ENCODE measurements at regions not wholly inside any gene's neighbourhood (a gene's known extent, or its start where the extent isn't known, plus 50 kb on each side); places are given as distances from the start of the nearest gene placed in this dataset.

DNA sequence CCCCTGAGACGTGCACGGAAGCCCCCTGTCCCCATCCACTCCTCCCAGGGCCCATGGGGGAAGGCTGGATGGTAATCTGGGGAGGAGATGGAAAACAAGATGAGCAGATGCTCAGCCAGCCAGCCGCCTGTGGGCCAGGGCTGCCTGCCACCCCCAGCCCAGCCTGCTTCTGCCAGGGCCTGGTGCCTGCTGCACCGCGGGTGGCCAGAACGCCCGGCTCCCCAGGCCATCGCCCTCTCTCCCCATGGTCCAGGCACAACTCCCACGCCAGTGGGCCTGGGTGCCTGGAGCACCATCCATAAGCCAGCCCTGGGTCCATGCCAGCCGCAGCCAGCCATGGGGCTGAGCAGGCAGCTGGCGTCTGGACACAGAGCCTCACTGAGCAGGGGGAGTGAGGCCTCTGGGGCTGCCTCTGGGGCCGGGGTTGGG, 57.2 kb upstream of the ELN start:
- Mint-ChIP-seq H3K36me3 (no peaks in the 10 kb centered on the region), H3K9me3 (peaks cover 9% of the 10 kb centered on the region), H3K4me1 (no peaks in the 10 kb centered on the region), H3K4me3 (no peak overlapping the region), H3K27ac (no peak overlapping the region), H3K27me3 (no peaks in the 10 kb centered on the region)
- DNase-seq = no peak
- CTCF ChIA-PET = no interaction called here

DNA sequence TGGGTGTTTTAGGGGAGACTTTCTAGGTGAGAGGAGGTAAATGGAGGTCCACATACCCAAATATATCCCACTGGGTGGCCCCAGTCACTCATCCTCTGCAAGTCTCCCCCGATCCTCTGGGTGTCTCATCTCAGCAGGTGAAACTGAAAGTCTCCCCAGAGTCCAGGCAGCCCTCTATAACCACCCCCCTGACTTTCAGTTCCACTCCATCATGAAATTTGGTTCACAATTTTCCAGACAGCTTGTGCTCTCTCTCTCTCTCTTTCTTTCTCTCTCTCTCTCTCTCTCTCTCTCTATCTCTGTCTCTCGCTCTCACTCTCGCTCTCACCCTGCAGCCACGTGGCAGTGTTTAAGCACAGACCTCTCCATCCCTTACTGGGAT, 56.7 kb upstream of the ELN start:
- Mint-ChIP-seq H3K36me3 (no peaks in the 10 kb centered on the region), H3K27me3 (no peaks in the 10 kb centered on the region), H3K4me1 (no peaks in the 10 kb centered on the region), H3K4me3 (no peak overlapping the region), H3K27ac (no peak overlapping the region), H3K9me3 (peaks cover 9% of the 10 kb centered on the region)
- CTCF ChIA-PET = no interaction called here
- DNase-seq = no peak

- Mint-ChIP-seq H3K4me1 (no peaks in the 10 kb centered on the region), H3K9me3 (peaks cover 9% of the 10 kb centered on the region), H3K36me3 (no peaks in the 10 kb centered on the region), H3K27ac (no peak overlapping the region), H3K27me3 (no peaks in the 10 kb centered on the region), H3K4me3 (no peak overlapping the region)
- CTCF ChIA-PET = no interaction called here
- DNase-seq = no peak
Measured at GRCh38 chr7:73971704-73972341, 56.1 kb upstream of the ELN start.

- CTCF ChIA-PET = no interaction called here
- H3K4me1 Mint-ChIP-seq = no peaks in the 10 kb centered on the region
- no peak overlapping the region for H3K4me3 Mint-ChIP-seq
- no peak overlapping the region for H3K27ac Mint-ChIP-seq
- H3K27me3 Mint-ChIP-seq = no peaks in the 10 kb centered on the region
- H3K36me3 Mint-ChIP-seq = no peaks in the 10 kb centered on the region
- H3K9me3 Mint-ChIP-seq = peaks cover 4% of the 10 kb centered on the region
- no peak for DNase-seq
Measured at GRCh38 chr7:73972614-73973013, 55.4 kb upstream of the ELN start.

DNA sequence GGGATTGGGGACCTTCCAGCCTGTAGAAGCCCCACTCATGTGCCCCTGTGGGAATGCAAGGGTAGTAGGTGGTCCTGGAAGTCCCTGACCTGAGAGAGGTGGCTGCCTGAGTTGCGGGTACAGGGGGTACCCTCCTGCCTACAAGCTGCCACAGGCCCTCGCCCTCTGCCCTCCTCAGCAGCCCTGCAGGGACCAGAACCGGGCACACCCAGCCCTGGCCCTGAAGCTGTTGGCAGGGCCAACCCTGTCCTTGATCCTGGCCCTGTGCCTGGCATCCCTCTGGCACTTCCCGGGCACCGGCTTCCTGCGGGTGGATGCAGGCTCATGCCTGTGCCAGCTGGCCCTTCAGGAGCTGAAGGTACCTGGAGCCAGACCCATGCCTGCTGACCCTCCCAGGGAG, 54.9 kb upstream of the ELN start:
- H3K27me3 Mint-ChIP-seq = no peaks in the 10 kb centered on the region
- CTCF ChIA-PET = interaction anchor here (0.9 kb wide), 1 partner anchor 54 kb away, joined by 3 read pairs; no protein-coding TSS in a partner anchor

GRCh38 chr7:73974101-73974947, 53.6 kb upstream of the ELN start:
- Mint-ChIP-seq H3K27me3 (no peaks in the 10 kb centered on the region), H3K9me3 (no peaks in the 10 kb centered on the region), H3K36me3 (no peaks in the 10 kb centered on the region), H3K27ac (no peak overlapping the region), H3K4me1 (no peaks in the 10 kb centered on the region), H3K4me3 (no peak overlapping the region)
- DNase-seq = no peak
- CTCF ChIA-PET = no interaction called here

More for the DNA sequence above, 54.9 kb upstream of the ELN start:
- no peaks in the 10 kb centered on the region for H3K9me3 Mint-ChIP-seq
- no peak for DNase-seq
- H3K36me3 Mint-ChIP-seq = no peaks in the 10 kb centered on the region
- no peaks in the 10 kb centered on the region for H3K4me1 Mint-ChIP-seq
- H3K4me3 Mint-ChIP-seq = no peak overlapping the region
- H3K27ac Mint-ChIP-seq = no peak overlapping the region

DNA sequence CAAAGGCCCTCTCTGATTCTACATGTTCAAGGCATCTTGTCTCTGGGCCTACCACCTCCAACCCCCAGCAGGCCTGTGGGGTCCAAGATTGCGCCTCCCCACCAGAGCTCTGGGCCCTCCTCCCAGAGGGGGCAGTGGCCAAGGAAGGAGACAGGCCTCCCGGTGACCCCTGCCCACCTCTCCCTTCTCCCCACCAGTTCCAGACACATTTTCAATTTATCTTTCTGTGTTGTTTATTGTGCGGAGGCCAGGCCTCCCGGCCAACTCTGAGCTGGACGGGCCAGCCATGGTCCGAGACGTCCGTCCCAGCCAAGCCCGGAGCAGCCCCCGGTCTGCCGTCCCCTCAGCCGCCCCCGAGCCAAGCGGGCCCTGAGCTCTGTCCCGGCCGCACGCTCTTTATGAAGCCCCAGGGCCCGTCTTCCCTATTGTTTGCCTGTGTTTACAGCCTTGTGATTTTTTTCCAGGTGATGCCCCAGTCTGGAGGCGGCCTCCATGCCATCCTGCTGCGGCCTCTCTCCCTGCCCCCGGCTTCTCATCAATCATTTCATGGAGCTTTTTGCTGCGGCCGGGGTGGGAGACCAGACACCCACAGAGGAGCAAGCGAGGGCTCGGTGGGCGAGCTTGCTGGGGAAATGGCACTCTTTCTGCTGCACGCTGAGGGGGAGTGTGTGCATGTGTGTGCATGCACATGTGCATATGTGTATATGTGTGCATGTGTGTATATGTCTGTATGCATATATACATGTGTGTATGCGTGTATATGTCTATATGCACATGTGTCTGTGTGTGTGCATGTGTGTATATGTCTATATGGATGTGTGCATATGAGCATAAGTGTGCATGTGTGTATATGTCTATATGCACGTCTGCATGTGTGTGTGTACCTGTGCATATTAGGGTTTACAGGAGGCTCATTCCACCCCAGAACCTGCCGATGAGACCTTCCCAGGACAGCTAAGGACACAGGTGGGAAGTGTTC, 52.7 kb upstream of the ELN start:
- CTCF ChIA-PET = no interaction called here
- no peaks in the 10 kb centered on the region for H3K9me3 Mint-ChIP-seq
- H3K4me1 Mint-ChIP-seq = no peaks in the 10 kb centered on the region
- no peak overlapping the region for H3K4me3 Mint-ChIP-seq
- peaks cover 5% of the 10 kb centered on the region for H3K27me3 Mint-ChIP-seq
- no peak for DNase-seq
- H3K36me3 Mint-ChIP-seq = no peaks in the 10 kb centered on the region
- H3K27ac Mint-ChIP-seq = no peak overlapping the region

- peaks cover 16% of the 10 kb centered on the region for H3K27me3 Mint-ChIP-seq
Measured at GRCh38 chr7:73976761-73977618, 51.0 kb upstream of the ELN start.

GRCh38 chr7:73977619-73978618, 50.1 kb upstream of the ELN start:
- H3K9me3 Mint-ChIP-seq = no peaks in the 10 kb centered on the region
- H3K36me3 Mint-ChIP-seq = no peaks in the 10 kb centered on the region
- peaks cover 21% of the 10 kb centered on the region for H3K27me3 Mint-ChIP-seq
- CTCF ChIA-PET = interaction anchor here (1.5 kb wide), 1 partner anchor 49 kb away, joined by 5 read pairs; no protein-coding TSS in a partner anchor
- DNase-seq = no peak
- H3K4me3 Mint-ChIP-seq = no peak overlapping the region
- no peaks in the 10 kb centered on the region for H3K4me1 Mint-ChIP-seq
- H3K27ac Mint-ChIP-seq = no peak overlapping the region

More at GRCh38 chr7:73976761-73977618, 51.0 kb upstream of the ELN start:
- CTCF ChIA-PET = no interaction called here
- Mint-ChIP-seq H3K4me1 (no peaks in the 10 kb centered on the region), H3K36me3 (no peaks in the 10 kb centered on the region), H3K27ac (no peak overlapping the region), H3K9me3 (no peaks in the 10 kb centered on the region), H3K4me3 (no peak overlapping the region)
- DNase-seq = no peak

Measured in activated naive CD4-positive, alpha-beta T cell treated with anti-CD3 and anti-CD28 coated beads, Interleukin-2, amount 10 ng/mL, durations not matched to agents 7 days and 5 days (primary cell).